HG03025 (cell line): ENCODE measurements at regions not wholly inside any gene's neighbourhood (a gene's known extent, or its start where the extent isn't known, plus 50 kb on each side); places are given as distances from the start of the nearest gene placed in this dataset.
A peak's percentile ranks its signal among the peaks of the same experiment; 100 is the strongest.

Experiments used
- ATAC-seq: cut with Tn5 transposase; IDR thresholded peaks from one replicate; pipeline ENCODE4 v1.9.1; 2021; ENCODE audit warnings: mild to moderate bottlenecking, moderate library complexity; ENCODE audit not compliant: unreplicated experiment, low FRiP score

DNA sequence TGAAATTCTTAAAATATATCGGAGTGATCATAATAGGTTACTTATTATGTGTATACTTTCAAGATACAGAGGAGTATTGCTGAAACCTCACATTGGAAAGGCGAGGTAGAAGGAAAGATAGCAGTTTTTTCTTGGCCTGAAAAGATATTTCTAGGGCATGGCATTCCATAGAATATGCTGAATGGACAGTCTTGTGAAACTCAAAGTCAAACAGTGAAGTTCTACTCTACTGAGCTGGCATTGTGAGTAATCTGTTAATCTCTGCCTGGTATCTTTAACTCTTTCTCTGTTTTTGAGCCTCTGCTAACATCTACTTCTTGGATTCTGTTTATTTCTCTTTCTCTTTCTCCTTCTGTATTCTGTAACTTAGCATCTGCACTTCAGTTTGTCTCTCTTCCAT lies 176.3 kb upstream of the ZBTB20 start:
- ATAC-seq: no peak

DNA sequence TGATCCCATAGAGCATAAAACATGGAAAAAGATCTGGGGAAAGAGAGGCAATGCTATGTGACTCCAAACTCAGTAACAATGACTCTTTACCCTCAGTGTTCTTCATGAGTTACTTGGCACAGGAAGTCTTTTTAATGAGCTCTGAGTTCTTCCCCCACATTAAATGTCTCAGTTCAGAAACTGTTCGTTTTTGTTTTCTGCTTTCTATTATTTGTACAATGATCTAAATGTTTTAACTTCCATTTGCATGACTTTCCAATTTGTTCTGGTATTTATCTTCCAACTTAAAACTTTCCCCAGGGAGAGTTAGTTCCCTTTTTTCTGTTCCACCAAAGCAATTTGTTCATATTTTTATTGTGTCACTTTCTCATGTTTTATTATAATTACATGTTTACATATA lies 177.0 kb upstream of the ZBTB20 start:
- no peak for ATAC-seq

DNA sequence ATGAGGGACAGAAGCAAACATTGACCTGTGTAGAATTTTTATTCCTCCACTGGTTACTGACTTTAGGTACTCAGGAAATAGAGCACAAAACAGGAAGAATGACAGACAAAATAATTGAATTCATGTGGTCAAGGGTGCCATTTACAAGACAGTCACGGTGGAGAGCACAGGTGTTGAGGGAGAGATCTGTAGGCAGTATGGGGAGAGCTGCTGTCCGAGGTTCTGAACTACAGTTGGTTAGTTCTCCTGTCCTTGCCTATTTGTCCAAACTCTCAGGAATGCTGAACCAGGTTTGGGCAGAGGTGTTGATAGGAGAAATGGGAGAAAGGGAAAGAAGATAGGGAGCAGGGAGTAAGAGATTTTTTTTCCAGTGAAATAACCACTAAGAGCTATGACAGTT lies 178.5 kb upstream of the ZBTB20 start:
- no peak for ATAC-seq

DNA sequence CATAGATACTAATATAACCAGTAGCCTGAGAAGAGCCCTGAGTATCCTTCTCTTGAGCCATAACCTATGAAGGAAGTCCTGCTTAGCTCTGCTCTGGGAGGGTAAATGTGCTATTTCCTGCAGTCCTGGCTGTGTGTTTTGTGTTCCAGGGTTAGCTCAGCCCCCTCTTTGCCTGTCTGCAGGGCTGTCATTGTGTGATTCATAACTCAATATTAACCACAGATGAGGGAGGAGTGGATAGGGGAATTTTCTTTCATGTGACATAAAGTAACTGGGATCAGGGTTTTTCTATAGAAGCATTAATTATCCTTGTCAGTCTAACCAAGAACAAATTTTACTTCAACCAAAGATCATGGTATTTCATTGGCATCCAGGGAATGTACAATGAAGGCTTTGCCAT lies 183.3 kb upstream of the ZBTB20 start:
- no peak for ATAC-seq

DNA sequence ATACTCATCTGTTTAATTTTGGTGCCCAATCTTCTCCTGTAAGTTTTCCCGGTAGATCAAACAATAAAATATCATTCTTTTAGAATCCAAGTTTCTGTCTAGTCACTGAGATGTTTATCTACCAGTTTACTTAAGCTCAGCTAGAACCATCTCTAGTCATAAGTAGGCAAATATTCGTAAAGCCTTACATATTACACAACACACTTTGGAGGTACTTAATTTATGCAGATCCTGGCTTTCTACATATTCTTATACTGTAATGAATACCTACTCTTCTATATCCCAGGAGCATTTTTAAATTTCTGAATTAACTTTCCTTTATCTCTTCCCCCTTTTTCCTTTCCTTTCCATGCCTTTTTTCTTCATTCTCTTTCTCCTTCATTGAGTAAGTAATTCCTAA lies 185.9 kb upstream of the ZBTB20 start:
- no peak for ATAC-seq

DNA sequence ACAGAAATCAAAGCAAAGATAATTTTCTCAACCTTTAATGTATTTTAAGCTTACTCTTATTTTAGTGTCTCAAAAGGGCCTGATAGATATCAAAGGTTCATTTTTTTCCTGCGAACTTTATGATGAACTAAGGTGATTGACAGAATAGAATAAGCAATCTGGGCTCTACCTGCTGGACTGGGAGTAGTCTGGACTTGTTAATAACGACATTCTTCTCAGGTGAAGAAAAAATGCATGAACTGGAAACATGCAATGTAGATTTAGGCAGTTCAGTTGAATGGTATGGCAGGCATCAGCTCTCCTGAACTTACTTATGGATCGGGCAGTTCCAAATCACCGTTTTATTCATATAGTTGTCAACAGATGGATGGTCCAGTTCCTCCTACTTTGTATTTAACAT lies 189.7 kb upstream of the ZBTB20 start:
- no peak for ATAC-seq

DNA sequence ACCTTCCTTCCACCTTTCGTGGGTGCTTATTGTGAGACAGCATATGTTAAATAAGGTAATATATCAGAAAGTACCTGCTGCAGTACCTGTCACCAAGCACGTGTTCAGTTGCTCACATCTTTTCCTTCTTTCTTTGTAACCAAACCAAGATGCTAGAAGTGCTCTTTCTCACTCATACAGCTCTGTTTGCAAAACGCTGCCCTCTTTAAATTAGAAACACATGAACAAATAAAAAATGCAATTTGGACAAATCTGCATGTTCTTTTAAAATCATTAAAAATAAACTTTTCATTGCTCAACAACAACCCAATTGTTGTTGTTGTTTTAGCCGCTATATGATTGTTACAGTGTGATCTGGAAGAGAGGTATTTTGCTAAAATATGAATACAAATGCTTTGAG lies 193.5 kb upstream of the ZBTB20 start:
- no peak for ATAC-seq

DNA sequence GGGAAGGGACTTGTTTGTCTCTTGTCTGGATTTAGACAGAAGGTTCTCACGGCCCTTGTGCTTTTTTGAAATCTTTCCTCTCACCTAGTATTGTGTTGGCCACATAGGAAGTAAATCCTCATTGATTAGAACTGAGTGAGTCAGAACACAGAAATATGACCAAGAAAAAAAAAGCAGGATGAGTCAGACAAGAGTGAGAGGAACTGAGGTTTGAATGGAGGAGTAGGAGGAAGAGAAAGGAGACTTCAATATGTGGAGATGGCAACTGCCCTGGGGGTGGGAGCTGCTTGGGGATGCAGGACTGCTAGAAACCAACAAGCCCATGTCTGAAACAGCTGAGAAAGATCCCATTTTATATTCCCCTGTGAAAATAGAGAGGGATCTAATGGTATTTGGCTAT lies 194.1 kb upstream of the ZBTB20 start:
- ATAC-seq: no peak

DNA sequence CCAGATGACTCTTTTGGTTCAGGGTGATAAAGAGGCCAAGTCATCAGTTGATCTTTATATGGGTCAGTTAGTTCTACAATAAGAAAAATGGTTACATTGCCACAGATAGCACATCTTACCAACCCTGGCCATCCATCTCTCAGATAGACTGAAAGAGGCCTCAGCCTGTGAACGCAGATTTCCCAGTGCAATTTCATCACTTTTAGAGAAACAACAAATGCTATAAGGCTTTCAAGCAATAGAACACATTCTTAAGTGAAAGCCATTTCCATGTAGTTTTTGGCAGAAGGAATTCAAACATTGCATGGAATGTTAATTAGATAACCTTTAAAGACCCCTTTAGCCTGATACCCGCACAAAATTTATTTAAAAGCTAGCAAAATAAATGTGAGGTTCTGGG lies 200.6 kb upstream of the ZBTB20 start:
- no peak for ATAC-seq

DNA sequence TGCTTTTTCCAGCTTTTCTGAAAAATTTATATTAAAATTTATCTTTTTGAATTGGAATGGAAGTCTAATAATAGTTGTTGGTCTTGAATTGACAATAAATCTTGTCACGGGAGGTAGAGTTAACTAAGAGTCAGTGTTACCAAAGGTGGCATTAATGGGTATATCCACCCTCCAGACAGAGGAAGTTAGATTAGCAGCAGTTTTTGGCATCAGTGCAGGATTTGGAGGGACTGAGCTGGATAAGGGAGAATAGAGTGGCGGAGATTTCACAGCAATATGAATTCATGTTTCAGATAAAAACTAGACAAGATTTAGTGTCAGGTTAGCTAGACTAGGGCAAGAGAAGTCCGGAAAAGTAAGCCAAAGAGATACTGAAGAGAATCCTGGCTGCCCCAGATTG lies 201.3 kb upstream of the ZBTB20 start:
- ATAC-seq: no peak

DNA sequence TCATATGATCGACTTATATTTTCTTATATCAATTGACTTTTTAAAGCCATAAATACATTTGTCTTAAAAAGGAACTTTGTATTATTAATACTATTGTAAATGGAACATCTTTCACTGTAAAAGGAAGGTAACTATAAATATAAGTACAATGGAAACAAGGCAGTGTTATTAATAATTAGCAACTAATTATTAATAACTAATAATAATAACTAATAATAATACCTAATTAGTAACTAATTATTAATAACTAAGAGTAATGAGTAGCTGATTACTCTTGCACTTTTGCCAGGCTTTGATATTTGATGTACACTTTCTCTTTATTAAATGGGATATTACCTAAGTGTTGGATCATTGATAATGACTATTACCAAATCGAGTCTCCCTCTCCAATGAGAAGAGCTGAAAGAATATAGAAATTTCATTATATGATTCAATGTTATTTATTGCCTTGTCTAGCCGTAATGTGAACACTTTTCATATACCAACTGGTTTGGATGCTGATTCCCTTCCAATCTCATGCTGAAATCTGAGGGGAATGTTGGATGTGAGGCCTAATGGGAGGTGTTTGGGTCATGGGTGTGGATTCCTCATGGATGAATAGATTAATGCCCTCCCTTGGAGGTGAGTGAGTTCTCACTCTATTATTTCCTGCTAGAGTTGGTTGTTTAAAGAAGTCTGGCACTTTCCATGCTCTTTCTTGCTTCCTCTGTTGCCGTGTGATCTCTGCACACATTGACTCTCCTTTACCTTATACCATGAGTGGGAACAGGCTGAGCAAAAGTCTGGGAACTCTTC lies 202.1 kb upstream of the ZBTB20 start:
- ATAC-seq: no peak

DNA sequence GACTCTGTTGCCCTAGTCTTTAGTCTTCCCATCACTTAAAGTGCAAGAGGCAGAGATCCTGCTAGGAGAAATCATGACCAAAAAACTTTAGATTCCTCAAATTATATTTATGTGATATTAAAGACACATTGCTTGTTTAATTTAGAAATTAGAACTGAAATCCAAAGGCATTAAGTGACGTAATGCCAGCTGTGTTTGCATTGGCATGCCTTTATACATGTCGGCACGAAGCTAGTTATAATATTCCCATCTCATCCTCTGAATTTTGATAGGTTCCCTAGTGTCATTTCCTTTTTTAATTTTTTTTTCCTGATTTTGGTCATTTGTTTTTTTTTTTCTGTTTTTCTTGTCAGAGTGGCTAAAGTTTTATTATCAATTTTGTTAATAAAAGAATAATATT lies 203.5 kb upstream of the ZBTB20 start:
- no peak for ATAC-seq

DNA sequence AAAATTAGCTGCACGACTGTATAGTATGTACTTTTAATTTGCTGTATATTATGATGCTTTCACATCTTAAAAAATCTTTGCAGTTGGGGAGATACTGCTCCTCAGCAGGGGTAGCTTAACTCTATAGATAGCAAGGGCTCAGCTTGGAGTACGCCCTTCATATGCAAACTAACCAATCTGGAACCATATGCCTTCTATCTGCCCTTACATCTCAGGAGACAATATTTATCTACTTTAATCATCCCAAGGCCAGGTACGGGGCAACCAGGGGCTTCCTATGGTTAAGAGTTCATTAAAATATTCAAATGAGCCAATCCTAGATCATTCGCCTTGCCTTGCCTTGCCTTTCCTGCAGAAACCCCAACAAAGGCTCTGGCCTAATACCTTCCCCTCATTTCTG lies 204.1 kb upstream of the ZBTB20 start:
- ATAC-seq: no peak

DNA sequence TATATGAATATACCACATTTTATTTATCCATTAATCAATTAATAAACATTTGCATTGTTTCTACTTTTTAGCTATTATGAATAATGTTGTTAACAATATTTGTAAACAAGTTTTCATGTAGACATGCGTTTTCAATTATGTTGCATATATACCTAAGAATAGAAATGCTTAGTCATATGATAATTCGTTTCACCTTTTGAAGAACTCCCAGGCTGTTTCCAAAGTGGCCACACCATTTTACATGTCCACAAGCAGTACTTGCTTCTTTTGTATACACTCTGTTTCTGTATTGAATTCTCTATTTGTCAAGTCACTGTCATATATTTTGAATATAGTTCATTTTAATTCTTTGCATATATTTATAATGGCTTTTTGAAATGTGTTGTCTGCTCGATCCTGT lies 206.9 kb upstream of the ZBTB20 start:
- ATAC-seq: no peak

DNA sequence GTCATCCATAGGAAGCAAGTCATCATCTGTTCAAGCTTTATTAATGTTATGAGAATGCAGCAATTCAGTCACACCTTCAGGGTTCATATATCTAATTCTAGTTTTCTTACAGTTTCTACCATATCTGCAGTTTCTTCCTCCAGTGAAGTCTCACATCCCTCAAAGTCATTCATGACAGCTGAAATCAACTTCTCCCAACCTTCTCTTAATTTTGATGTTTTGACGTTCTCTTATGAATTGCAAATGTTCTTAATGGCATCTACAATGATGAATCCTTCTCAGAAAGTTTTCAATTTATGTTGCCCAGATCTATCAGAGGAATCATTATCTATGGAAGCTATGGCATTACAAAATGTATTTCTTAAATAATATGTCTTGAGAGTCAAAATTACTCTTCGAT lies 210.4 kb upstream of the ZBTB20 start:
- no peak for ATAC-seq

DNA sequence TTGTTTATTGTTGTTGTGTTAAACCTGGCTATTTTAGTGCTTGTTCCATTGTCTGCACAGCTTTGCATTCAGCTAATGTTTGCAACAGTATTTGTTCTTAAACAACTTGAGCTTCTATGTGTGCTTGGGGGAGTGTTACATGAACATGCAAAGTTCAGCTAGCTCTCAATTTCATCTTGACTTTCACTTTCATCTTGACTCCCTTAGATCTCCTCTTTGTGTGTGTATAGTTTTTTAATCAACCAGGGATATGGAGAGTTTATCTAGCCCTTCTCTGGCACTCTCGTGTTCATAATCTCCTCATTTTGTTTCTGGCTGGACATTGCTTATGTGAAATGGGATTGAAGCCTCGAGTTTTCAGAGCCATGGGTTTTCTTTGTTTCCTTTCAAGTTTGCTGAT lies 212.4 kb upstream of the ZBTB20 start:
- ATAC-seq: peak; percentile 99

DNA sequence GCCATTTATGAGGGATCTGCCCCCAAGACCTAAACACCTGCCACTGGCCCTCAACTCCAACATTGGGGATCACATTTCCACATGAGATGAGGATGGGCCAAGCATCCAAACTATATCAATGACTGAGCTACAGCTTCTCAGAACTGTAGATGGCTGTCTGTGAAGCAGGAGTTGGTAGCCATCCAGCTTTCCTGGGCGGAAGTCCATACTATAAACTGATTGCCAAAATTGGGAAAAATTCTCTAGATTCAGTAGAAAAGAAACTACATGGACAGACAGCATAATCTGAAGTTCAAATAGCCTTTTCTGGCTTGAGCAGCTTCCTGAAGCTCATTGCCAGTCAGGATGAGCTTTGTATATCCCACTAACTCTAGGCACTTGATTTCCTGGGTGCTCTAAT lies 214.7 kb upstream of the ZBTB20 start:
- no peak for ATAC-seq

DNA sequence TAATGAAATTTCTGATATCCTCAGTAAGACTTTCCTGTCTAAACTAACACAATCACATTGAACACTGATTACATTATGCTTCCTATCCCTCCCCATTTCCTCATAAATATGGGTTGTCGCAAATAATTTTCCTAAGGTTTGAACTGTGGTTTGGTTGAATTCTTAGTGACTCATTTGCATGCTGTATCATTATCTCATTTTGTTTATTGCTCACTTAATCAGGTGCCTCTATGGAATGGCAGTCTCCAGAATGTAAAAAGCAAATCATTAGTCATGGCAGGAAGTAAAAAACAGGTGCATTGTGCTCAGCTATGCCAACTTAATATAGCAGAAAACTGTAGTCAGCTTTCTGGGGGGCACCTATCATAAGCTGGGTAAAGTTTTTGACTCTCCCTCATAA lies 216.0 kb upstream of the ZBTB20 start:
- ATAC-seq: no peak

DNA sequence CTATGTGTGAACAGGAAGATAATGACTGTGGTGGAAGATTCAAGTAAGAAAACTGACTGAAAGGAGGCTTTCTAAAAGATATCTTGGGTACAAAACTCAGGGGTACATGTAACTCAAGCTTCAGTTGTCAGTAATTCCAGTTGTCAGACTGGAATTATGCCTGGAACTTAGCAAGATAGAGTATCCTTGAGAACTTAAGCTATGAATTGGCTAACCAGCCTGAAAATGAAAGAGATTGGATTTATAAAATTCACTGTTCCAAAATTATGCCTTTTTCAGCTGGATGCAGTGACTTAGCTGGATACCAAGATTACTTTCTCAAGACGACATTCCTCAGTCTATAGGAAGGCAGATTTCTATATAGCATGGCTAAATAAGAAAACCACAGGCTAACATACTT lies 221.9 kb upstream of the ZBTB20 start:
- ATAC-seq: no peak

DNA sequence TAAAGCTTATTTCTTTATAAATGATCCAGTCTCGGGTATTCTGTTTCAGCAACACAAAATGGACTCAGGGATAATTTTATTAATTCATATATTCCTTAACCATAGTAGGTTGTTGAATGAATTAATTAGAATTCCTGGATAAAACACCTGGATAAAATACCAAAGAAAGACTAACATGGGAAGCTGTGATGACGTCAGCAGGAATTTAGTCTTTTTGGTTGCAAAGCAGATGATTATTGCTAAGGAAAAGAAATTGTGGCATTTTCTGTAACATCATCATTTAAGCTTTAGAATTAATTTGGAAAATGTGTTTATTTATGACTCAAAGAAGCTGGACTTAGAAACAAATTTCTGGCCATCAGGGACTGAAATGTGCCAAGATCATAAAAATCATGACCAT lies 228.3 kb upstream of the ZBTB20 start:
- ATAC-seq: no peak

DNA sequence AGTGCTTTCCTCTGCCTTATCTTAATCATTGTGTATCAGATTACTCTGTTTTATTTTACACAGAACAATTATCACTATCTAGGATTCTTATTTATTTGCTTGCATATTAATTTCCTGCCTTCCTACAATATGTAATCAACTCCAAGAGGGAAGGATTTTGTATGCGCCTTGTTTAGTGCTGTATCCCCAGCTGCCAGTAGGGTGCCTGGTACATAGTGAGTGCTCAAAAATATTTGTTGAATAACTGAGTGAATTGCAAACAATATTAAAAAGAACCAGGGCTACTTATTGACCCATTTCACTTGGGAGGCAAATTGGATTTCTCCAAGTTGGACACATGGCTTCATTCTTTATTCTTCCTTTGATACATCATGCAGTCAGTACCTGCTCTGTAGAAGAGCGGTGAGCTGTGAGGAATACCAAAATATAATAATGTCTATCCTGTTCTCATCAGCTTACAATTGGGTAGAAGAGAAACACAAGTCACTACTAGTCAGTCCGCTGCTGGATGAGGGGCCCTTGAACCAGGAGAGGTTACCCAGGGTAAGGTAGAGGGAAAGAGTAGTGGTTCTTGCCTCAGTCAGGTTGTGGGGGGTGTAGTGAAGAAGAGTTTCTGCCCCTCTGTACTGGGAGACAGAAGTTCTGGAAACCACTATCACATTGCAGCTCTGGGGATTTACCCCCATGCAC lies 233.9 kb upstream of the ZBTB20 start:
- ATAC-seq: no peak

DNA sequence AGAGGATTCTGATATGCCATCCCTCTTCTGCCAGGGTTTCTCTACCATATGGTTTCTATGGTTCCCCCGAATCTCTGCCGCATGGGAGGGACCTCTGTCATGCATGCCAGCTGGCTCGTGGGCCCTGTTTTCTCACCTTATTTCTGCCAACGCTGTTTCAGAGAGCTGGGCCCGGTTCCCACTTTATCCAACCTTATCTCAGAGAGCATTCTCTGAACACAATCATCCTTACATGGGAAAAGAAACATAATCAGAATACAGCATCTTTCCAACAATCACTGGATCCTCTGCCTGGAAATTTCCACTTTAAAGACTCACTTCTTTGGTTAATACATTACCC lies 234.5 kb upstream of the ZBTB20 start:
- no peak for ATAC-seq

DNA sequence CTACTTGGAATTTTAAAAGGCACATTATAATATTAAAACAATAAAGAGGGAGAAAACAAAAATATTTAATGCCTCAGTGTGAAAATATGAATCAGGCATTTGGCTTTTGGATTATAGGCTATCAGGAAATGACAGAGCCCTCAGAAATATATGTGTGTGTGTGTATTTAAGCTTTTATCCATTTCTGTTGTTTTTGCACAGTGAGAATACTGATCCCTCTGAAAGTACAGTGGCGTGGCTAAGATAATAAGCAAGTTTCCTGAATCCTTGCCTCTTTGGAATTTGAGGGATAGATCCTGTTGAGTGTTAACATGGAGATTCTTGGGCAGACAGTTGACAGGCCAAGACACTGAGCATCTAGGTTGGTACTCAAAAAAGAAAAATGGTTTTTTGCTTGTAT lies 234.8 kb upstream of the ZBTB20 start:
- ATAC-seq: no peak
